ENCODE measurements at regions not wholly inside any gene's neighbourhood (a gene's known extent, or its start where the extent isn't known, plus 50 kb on each side); places are given as distances from the start of the nearest gene placed in this dataset.

GRCh38 chr18:78871618-78872017, 108.0 kb upstream of the SALL3 start:
- Histone ChIP-seq H3K36me3 (ENCODE audit: control insufficient read depth in 1 of 2, insufficient read depth in 2 of 2, low read depth in 1 of 2, low read length in 2 of 2) (no peaks in the 10 kb centered on the region), H3K4ac (ENCODE audit: low read depth in 1 of 2, low read length in 2 of 2) (no peak overlapping the region), H3K4me3 (ENCODE audit: insufficient read depth in 1 of 2, low read depth in 1 of 2, low read length in 2 of 2) (no peak overlapping the region), H2AFZ (ENCODE audit: low read depth, low read length) (no peak overlapping the region), H2AK5ac (ENCODE audit: low read length, severe bottlenecking) (no peak overlapping the region), H4K8ac (ENCODE audit: low read length) (no peak overlapping the region), H2BK5ac (ENCODE audit: low read depth, low read length, poor library complexity, severe bottlenecking) (no peak overlapping the region), H3K4me2 (ENCODE audit: low read length, poor library complexity, severe bottlenecking) (no peak overlapping the region), H3K9ac (ENCODE audit: low read length) (no peak overlapping the region), H3K27ac (ENCODE audit: low read length, poor library complexity, severe bottlenecking) (no peak overlapping the region), H4K91ac (ENCODE audit: low read length) (no peak overlapping the region), H3K14ac (ENCODE audit: low read length in 2 of 2) (no peak overlapping the region), H2BK12ac (ENCODE audit: low read length in 2 of 2) (no peak overlapping the region), H3K79me1 (replicated peaks; ENCODE audit: low read length, poor library complexity, severe bottlenecking) (no peaks in the 10 kb centered on the region), H3K23ac (ENCODE audit: low read length in 2 of 2) (no peak overlapping the region), H2BK120ac (ENCODE audit: low read depth, low read length) (no peak overlapping the region), H3K4me1 (ENCODE audit: control insufficient read depth, insufficient read depth, low read depth, low read length) (no peaks in the 10 kb centered on the region), H3K9me3 (ENCODE audit: control insufficient read depth, low read length) (no peaks in the 10 kb centered on the region), H2BK15ac (ENCODE audit: low read depth, poor library complexity, severe bottlenecking) (no peak overlapping the region), H3K18ac (ENCODE audit: low read depth in 1 of 2, low read length in 2 of 2) (no peak overlapping the region), H3K27me3 (ENCODE audit: control insufficient read depth in 1 of 2, insufficient read depth in 1 of 2, low read length in 2 of 2) (no peaks in the 10 kb centered on the region)
- 68% methylated on average over 3 of the region's 3 CpGs for WGBS
- DNase-seq = no peak

GRCh38 chr18:78873926-78874500, 105.6 kb upstream of the SALL3 start:
- no peak overlapping the region for H4K91ac ChIP-seq (ENCODE audit: low read length)
- no peak overlapping the region for H2BK12ac ChIP-seq (ENCODE audit: low read length in 2 of 2)
- WGBS = 42% methylated on average over 5 of the region's 6 CpGs
- H3K27ac ChIP-seq (ENCODE audit: low read length, poor library complexity, severe bottlenecking) = no peak overlapping the region
- H3K36me3 ChIP-seq (ENCODE audit: control insufficient read depth in 1 of 2, insufficient read depth in 2 of 2, low read depth in 1 of 2, low read length in 2 of 2) = no peaks in the 10 kb centered on the region
- H3K4ac ChIP-seq (ENCODE audit: low read depth in 1 of 2, low read length in 2 of 2) = no peak overlapping the region
- H2AFZ ChIP-seq (ENCODE audit: low read depth, low read length) = no peak overlapping the region
- no peak overlapping the region for H2BK15ac ChIP-seq (ENCODE audit: low read depth, poor library complexity, severe bottlenecking)
- H3K79me1 ChIP-seq (replicated peaks; ENCODE audit: low read length, poor library complexity, severe bottlenecking) = no peaks in the 10 kb centered on the region
- H3K23ac ChIP-seq (ENCODE audit: low read length in 2 of 2) = no peak overlapping the region
- no peak overlapping the region for H3K4me2 ChIP-seq (ENCODE audit: low read length, poor library complexity, severe bottlenecking)
- H2BK120ac ChIP-seq (ENCODE audit: low read depth, low read length) = no peak overlapping the region
- no peak overlapping the region for H3K18ac ChIP-seq (ENCODE audit: low read depth in 1 of 2, low read length in 2 of 2)
- no peak overlapping the region for H3K14ac ChIP-seq (ENCODE audit: low read length in 2 of 2)
- no peak overlapping the region for H3K4me3 ChIP-seq (ENCODE audit: insufficient read depth in 1 of 2, low read depth in 1 of 2, low read length in 2 of 2)
- H4K8ac ChIP-seq (ENCODE audit: low read length) = no peak overlapping the region
- no peak overlapping the region for H2BK5ac ChIP-seq (ENCODE audit: low read depth, low read length, poor library complexity, severe bottlenecking)
- DNase-seq = no peak
- peaks cover 0 to 4% of the 10 kb centered on the region in 2 experiments for H3K27me3 ChIP-seq (ENCODE audit: control insufficient read depth in 1 of 2, insufficient read depth in 1 of 2, low read length in 2 of 2)
- H3K9me3 ChIP-seq (ENCODE audit: control insufficient read depth, low read length) = no peaks in the 10 kb centered on the region
- H2AK5ac ChIP-seq (ENCODE audit: low read length, severe bottlenecking) = no peak overlapping the region
- no peak overlapping the region for H3K9ac ChIP-seq (ENCODE audit: low read length)
- H3K4me1 ChIP-seq (ENCODE audit: control insufficient read depth, insufficient read depth, low read depth, low read length) = no peaks in the 10 kb centered on the region

- no peak overlapping the region for H2BK12ac ChIP-seq (ENCODE audit: low read length in 2 of 2)
- no peak overlapping the region for H3K27ac ChIP-seq (ENCODE audit: low read length, poor library complexity, severe bottlenecking)
- H2AFZ ChIP-seq (ENCODE audit: low read depth, low read length) = no peak overlapping the region
- WGBS = 68% methylated on average over 10 of the region's 11 CpGs
- no peaks in the 10 kb centered on the region for H3K9me3 ChIP-seq (ENCODE audit: control insufficient read depth, low read length)
- no peak overlapping the region for H3K9ac ChIP-seq (ENCODE audit: low read length)
- H3K4me1 ChIP-seq (ENCODE audit: control insufficient read depth, insufficient read depth, low read depth, low read length) = no peaks in the 10 kb centered on the region
- DNase-seq = no peak
- no peak overlapping the region for H2BK5ac ChIP-seq (ENCODE audit: low read depth, low read length, poor library complexity, severe bottlenecking)
- no peak overlapping the region for H3K18ac ChIP-seq (ENCODE audit: low read depth in 1 of 2, low read length in 2 of 2)
- no peak overlapping the region for H2BK120ac ChIP-seq (ENCODE audit: low read depth, low read length)
- no peaks in the 10 kb centered on the region for H3K36me3 ChIP-seq (ENCODE audit: control insufficient read depth in 1 of 2, insufficient read depth in 2 of 2, low read depth in 1 of 2, low read length in 2 of 2)
- no peak overlapping the region for H3K4ac ChIP-seq (ENCODE audit: low read depth in 1 of 2, low read length in 2 of 2)
- H2BK15ac ChIP-seq (ENCODE audit: low read depth, poor library complexity, severe bottlenecking) = no peak overlapping the region
- H3K4me2 ChIP-seq (ENCODE audit: low read length, poor library complexity, severe bottlenecking) = no peak overlapping the region
- H4K8ac ChIP-seq (ENCODE audit: low read length) = no peak overlapping the region
- no peak overlapping the region for H3K4me3 ChIP-seq (ENCODE audit: insufficient read depth in 1 of 2, low read depth in 1 of 2, low read length in 2 of 2)
- H3K27me3 ChIP-seq (ENCODE audit: control insufficient read depth in 1 of 2, insufficient read depth in 1 of 2, low read length in 2 of 2) = peaks cover 0 to 4% of the 10 kb centered on the region in 2 experiments
- H3K79me1 ChIP-seq (replicated peaks; ENCODE audit: low read length, poor library complexity, severe bottlenecking) = no peaks in the 10 kb centered on the region
- H3K23ac ChIP-seq (ENCODE audit: low read length in 2 of 2) = no peak overlapping the region
- no peak overlapping the region for H2AK5ac ChIP-seq (ENCODE audit: low read length, severe bottlenecking)
- H4K91ac ChIP-seq (ENCODE audit: low read length) = no peak overlapping the region
- no peak overlapping the region for H3K14ac ChIP-seq (ENCODE audit: low read length in 2 of 2)
These were observed 104.4 kb upstream of the SALL3 start for GRCh38 chr18:78875016-78875777.

- H3K79me1 ChIP-seq (replicated peaks; ENCODE audit: low read length, poor library complexity, severe bottlenecking) = no peaks in the 10 kb centered on the region
- H2BK12ac ChIP-seq (ENCODE audit: low read length in 2 of 2) = no peak overlapping the region
- H2BK120ac ChIP-seq (ENCODE audit: low read depth, low read length) = no peak overlapping the region
- no peak overlapping the region for H3K4me3 ChIP-seq (ENCODE audit: insufficient read depth in 1 of 2, low read depth in 1 of 2, low read length in 2 of 2)
- H3K23ac ChIP-seq (ENCODE audit: low read length in 2 of 2) = no peak overlapping the region
- no peak overlapping the region for H2BK15ac ChIP-seq (ENCODE audit: low read depth, poor library complexity, severe bottlenecking)
- no peak overlapping the region for H4K91ac ChIP-seq (ENCODE audit: low read length)
- no peak overlapping the region for H3K4me2 ChIP-seq (ENCODE audit: low read length, poor library complexity, severe bottlenecking)
- H2AFZ ChIP-seq (ENCODE audit: low read depth, low read length) = no peak overlapping the region
- H3K4me1 ChIP-seq (ENCODE audit: control insufficient read depth, insufficient read depth, low read depth, low read length) = no peaks in the 10 kb centered on the region
- no peak overlapping the region for H3K18ac ChIP-seq (ENCODE audit: low read depth in 1 of 2, low read length in 2 of 2)
- H3K36me3 ChIP-seq (ENCODE audit: control insufficient read depth in 1 of 2, insufficient read depth in 2 of 2, low read depth in 1 of 2, low read length in 2 of 2) = no peaks in the 10 kb centered on the region
- H3K4ac ChIP-seq (ENCODE audit: low read depth in 1 of 2, low read length in 2 of 2) = no peak overlapping the region
- H4K8ac ChIP-seq (ENCODE audit: low read length) = no peak overlapping the region
- no peak overlapping the region for H3K9ac ChIP-seq (ENCODE audit: low read length)
- peaks cover 0 to 4% of the 10 kb centered on the region in 2 experiments for H3K27me3 ChIP-seq (ENCODE audit: control insufficient read depth in 1 of 2, insufficient read depth in 1 of 2, low read length in 2 of 2)
- H2AK5ac ChIP-seq (ENCODE audit: low read length, severe bottlenecking) = no peak overlapping the region
- DNase-seq = no peak
- H3K14ac ChIP-seq (ENCODE audit: low read length in 2 of 2) = no peak overlapping the region
- no peak overlapping the region for H2BK5ac ChIP-seq (ENCODE audit: low read depth, low read length, poor library complexity, severe bottlenecking)
- no peaks in the 10 kb centered on the region for H3K9me3 ChIP-seq (ENCODE audit: control insufficient read depth, low read length)
- H3K27ac ChIP-seq (ENCODE audit: low read length, poor library complexity, severe bottlenecking) = no peak overlapping the region
- 89% methylated on average over 25 of the region's 26 CpGs for WGBS
These were observed 103.6 kb upstream of the SALL3 start for GRCh38 chr18:78875778-78876650.

Data from mesenchymal stem cell (in vitro differentiated cells and primary cell).